ENCODE measurements at regions not wholly inside any gene's neighbourhood (a gene's known extent, or its start where the extent isn't known, plus 50 kb on each side); places are given as distances from the start of the nearest gene placed in this dataset.
A peak's percentile ranks its signal among the peaks of the same experiment; 100 is the strongest.
"Not testable (repeated sequence)": the region's sequence is repeated elsewhere in the genome, so short reads cannot be mapped to it uniquely, and the experiment has no call there.

- Histone ChIP-seq H3K36me3 (no peaks in the 10 kb centered on the region), H3K4me3 (no peak overlapping the region), H3K4me1 (peaks cover 0 to 28% (median 6%) of the 10 kb centered on the region in 6 donors), H3K27me3 (replicated peaks in 1 of 7) (no peaks in the 10 kb centered on the region), H3K27ac (no peak overlapping the region), H3K9me3 (no peaks in the 10 kb centered on the region)
- DNase-seq = no peak
- intact Hi-C loops (cut with DNase I; ENCODE audit: low total_unique reads) = no loop called here
- WGBS, 5 donors = 85 to 98% (median 95%) methylated on average over 5 of the region's 5 CpGs
- TF ChIP-seq POLR2A (IDR thresholded peaks at IDR 0.05) (no peak), POLR2AphosphoS5 (IDR thresholded peaks at IDR 0.05) (no peak), CTCF (IDR thresholded peaks at IDR 0.05 in 8 of 11, conservative IDR thresholded peaks at IDR 0.05 in 3 of 11) (no peak)
These were observed 128.9 kb upstream of the ZNF217 start for GRCh38 chr20:53722515-53723036.

- DNase-seq; intact Hi-C loops (cut with DNase I; ENCODE audit: low total_unique reads): not testable (repeated sequence)
- WGBS, 5 donors = 90 to 93% (median 92%) methylated on average over 6 of the region's 6 CpGs
These were observed 127.9 kb upstream of the ZNF217 start for GRCh38 chr20:53721445-53721963.

GRCh38 chr20:53719171-53719803 is 125.6 kb upstream of the ZNF217 start:
- H3K27ac ChIP-seq; DNase-seq; H3K27me3 ChIP-seq (replicated peaks in 1 of 7); H3K9me3 ChIP-seq; intact Hi-C loops (cut with DNase I; ENCODE audit: low total_unique reads); H3K36me3 ChIP-seq; H3K4me3 ChIP-seq: not testable (repeated sequence)
- 73 to 88% (median 82%) methylated on average over 8 of the region's 8 CpGs for whole genome bisulfite sequencing, 5 donors
- H3K4me1 ChIP-seq = peaks cover 0 to 55% (median 11%) of the 10 kb centered on the region in 6 donors

More at GRCh38 chr20:53721445-53721963, 127.9 kb upstream of the ZNF217 start:
- H3K4me1 ChIP-seq = peaks cover 0 to 39% (median 9%) of the 10 kb centered on the region in 6 donors
- H3K27ac ChIP-seq; H3K36me3 ChIP-seq; H3K9me3 ChIP-seq; H3K4me3 ChIP-seq; H3K27me3 ChIP-seq (replicated peaks in 1 of 7): not testable (repeated sequence)

GRCh38 chr20:53718142-53719021 is 124.7 kb upstream of the ZNF217 start:
- DNase-seq = no peak
- peak overlapping the region in 3 of 8 donors; percentile 38 to 42 (median 39) for H3K27ac ChIP-seq
- H3K36me3 ChIP-seq = no peaks in the 10 kb centered on the region
- no peak overlapping the region for H3K4me3 ChIP-seq
- no peaks in the 10 kb centered on the region for H3K9me3 ChIP-seq
- no peak for TF ChIP-seq POLR2A (IDR thresholded peaks at IDR 0.05)
- TF ChIP-seq CTCF (IDR thresholded peaks at IDR 0.05 in 8 of 11, conservative IDR thresholded peaks at IDR 0.05 in 3 of 11) = no peak
- no peak for TF ChIP-seq POLR2AphosphoS5 (IDR thresholded peaks at IDR 0.05)
- intact Hi-C loops (cut with DNase I; ENCODE audit: low total_unique reads) = no loop called here
- 84 to 95% (median 87%) methylated on average over 13 of the region's 13 CpGs for WGBS, 5 donors
- H3K4me1 ChIP-seq = peaks cover 0 to 55% (median 11%) of the 10 kb centered on the region in 6 donors
- H3K27me3 ChIP-seq (replicated peaks in 1 of 7) = no peaks in the 10 kb centered on the region

- 62 to 80% (median 72%) methylated on average over 6 of the region's 6 CpGs for WGBS, 5 donors
These were observed 122.8 kb upstream of the ZNF217 start for GRCh38 chr20:53716395-53716794.

More at GRCh38 chr20:53716395-53716794, 122.8 kb upstream of the ZNF217 start:
- Histone ChIP-seq H3K4me3 (no peak overlapping the region), H3K36me3 (no peaks in the 10 kb centered on the region), H3K27ac (peak overlapping the region in 3 of 8 donors; percentile 32 to 75 (median 60)), H3K4me1 (peaks cover 0 to 69% (median 16%) of the 10 kb centered on the region in 6 donors), H3K27me3 (replicated peaks in 1 of 7) (no peaks in the 10 kb centered on the region), H3K9me3 (no peaks in the 10 kb centered on the region)
- no peak for DNase-seq
- no peak for TF ChIP-seq POLR2A (IDR thresholded peaks at IDR 0.05)
- TF ChIP-seq POLR2AphosphoS5 (IDR thresholded peaks at IDR 0.05) = no peak
- intact Hi-C loops (cut with DNase I; ENCODE audit: low total_unique reads) = no loop called here

Measured in spleen (tissue), 11 donors.